ENCODE measurements at regions not wholly inside any gene's neighbourhood (a gene's known extent, or its start where the extent isn't known, plus 50 kb on each side); places are given as distances from the start of the nearest gene placed in this dataset.
A peak's percentile ranks its signal among the peaks of the same experiment; 100 is the strongest.
"Not testable (repeated sequence)": the region's sequence is repeated elsewhere in the genome, so short reads cannot be mapped to it uniquely, and the experiment has no call there.

GRCh38 chrY:3037471-3037870 is 102.3 kb downstream of the ZFY start:
- DNase-seq (ENCODE audit: low spot score) = no peak
- FAIRE-seq = no peak

GRCh38 chrY:3040415-3040814 is 105.2 kb downstream of the ZFY start:
- no peak for FAIRE-seq

GRCh38 chrY:3041985-3042384 is 106.8 kb downstream of the ZFY start:
- no peak for FAIRE-seq
- DNase-seq (ENCODE audit: low spot score) = no peak

More at GRCh38 chrY:3040415-3040814, 105.2 kb downstream of the ZFY start:
- DNase-seq (ENCODE audit: low spot score) = no peak

- FAIRE-seq = no peak
- no peak for DNase-seq (ENCODE audit: low spot score)
These were observed 107.7 kb downstream of the ZFY start for GRCh38 chrY:3042901-3043300.

- DNase-seq (ENCODE audit: low spot score) = no peak
- FAIRE-seq = no peak
These were observed 109.9 kb downstream of the ZFY start for GRCh38 chrY:3045048-3045447.

GRCh38 chrY:3055496-3055895 is 120.3 kb downstream of the ZFY start:
- FAIRE-seq; DNase-seq (ENCODE audit: low spot score): not testable (repeated sequence)

- FAIRE-seq; DNase-seq (ENCODE audit: low spot score): not testable (repeated sequence)
These were observed 123.2 kb downstream of the ZFY start for GRCh38 chrY:3058342-3058741.

GRCh38 chrY:3060671-3061070 is 125.5 kb downstream of the ZFY start:
- not testable (repeated sequence) for DNase-seq (ENCODE audit: low spot score)

GRCh38 chrY:3088149-3088548 is 153.0 kb downstream of the ZFY start:
- not testable (repeated sequence) for DNase-seq (ENCODE audit: low spot score)

More at GRCh38 chrY:3060671-3061070, 125.5 kb downstream of the ZFY start:
- not testable (repeated sequence) for FAIRE-seq

GRCh38 chrY:3108674-3109073 is 173.5 kb downstream of the ZFY start:
- DNase-seq (ENCODE audit: low spot score); FAIRE-seq: not testable (repeated sequence)

More at GRCh38 chrY:3088149-3088548, 153.0 kb downstream of the ZFY start:
- FAIRE-seq = not testable (repeated sequence)

GRCh38 chrY:3120234-3120633 is 185.1 kb downstream of the ZFY start:
- peak; percentile 16 for FAIRE-seq
- DNase-seq (ENCODE audit: low spot score) = not testable (repeated sequence)

GRCh38 chrY:3120716-3121115 is 185.5 kb downstream of the ZFY start:
- not testable (repeated sequence) for DNase-seq (ENCODE audit: low spot score); FAIRE-seq

- not testable (repeated sequence) for DNase-seq (ENCODE audit: low spot score); FAIRE-seq
These were observed 188.3 kb downstream of the ZFY start for GRCh38 chrY:3123482-3123881.

- DNase-seq (ENCODE audit: low spot score) = not testable (repeated sequence)
- FAIRE-seq = peak; percentile 14
These were observed 235.9 kb downstream of the ZFY start for GRCh38 chrY:3171074-3171473.

GRCh38 chrY:3195035-3195434 is 259.9 kb downstream of the ZFY start:
- not testable (repeated sequence) for FAIRE-seq; DNase-seq (ENCODE audit: low spot score)

- FAIRE-seq; DNase-seq (ENCODE audit: low spot score): not testable (repeated sequence)
These were observed 267.1 kb downstream of the ZFY start for GRCh38 chrY:3202287-3202686.

- FAIRE-seq; DNase-seq (ENCODE audit: low spot score): not testable (repeated sequence)
These were observed 271.6 kb downstream of the ZFY start for GRCh38 chrY:3206733-3207132.

- DNase-seq (ENCODE audit: low spot score); FAIRE-seq: not testable (repeated sequence)
These were observed 278.0 kb downstream of the ZFY start for GRCh38 chrY:3213183-3213582.

- DNase-seq (ENCODE audit: low spot score); FAIRE-seq: not testable (repeated sequence)
These were observed 283.0 kb downstream of the ZFY start for GRCh38 chrY:3218134-3218533.

- FAIRE-seq; DNase-seq (ENCODE audit: low spot score): not testable (repeated sequence)
These were observed 283.4 kb downstream of the ZFY start for GRCh38 chrY:3218559-3218958.

GRCh38 chrY:3262911-3263310 is 316.0 kb upstream of the TGIF2LY start:
- not testable (repeated sequence) for FAIRE-seq

GRCh38 chrY:3288063-3288462 is 290.8 kb upstream of the TGIF2LY start:
- not testable (repeated sequence) for DNase-seq (ENCODE audit: low spot score); FAIRE-seq

More at GRCh38 chrY:3262911-3263310, 316.0 kb upstream of the TGIF2LY start:
- DNase-seq (ENCODE audit: low spot score) = not testable (repeated sequence)

- FAIRE-seq; DNase-seq (ENCODE audit: low spot score): not testable (repeated sequence)
These were observed 281.6 kb upstream of the TGIF2LY start for GRCh38 chrY:3297235-3297634.

All from RCC 7860 (cell line).